GM12873 (cell line): ENCODE measurements at regions not wholly inside any gene's neighbourhood (a gene's known extent, or its start where the extent isn't known, plus 50 kb on each side); places are given as distances from the start of the nearest gene placed in this dataset.

Experiments used
- CTCF ChIP-seq: IDR thresholded peaks from 2 replicates; pipeline ENCODE4 v1.5.1; 2012; ENCODE audit warnings: low read depth, mild to moderate bottlenecking, moderate library complexity, low read length, control low read depth; ENCODE audit not compliant: insufficient read depth; ENCODE audit errors: missing control alignments

GRCh38 chr2:13057671-13058070 lies 340.9 kb downstream of the TRIB2 start:
- TF ChIP-seq CTCF = no peak

DNA sequence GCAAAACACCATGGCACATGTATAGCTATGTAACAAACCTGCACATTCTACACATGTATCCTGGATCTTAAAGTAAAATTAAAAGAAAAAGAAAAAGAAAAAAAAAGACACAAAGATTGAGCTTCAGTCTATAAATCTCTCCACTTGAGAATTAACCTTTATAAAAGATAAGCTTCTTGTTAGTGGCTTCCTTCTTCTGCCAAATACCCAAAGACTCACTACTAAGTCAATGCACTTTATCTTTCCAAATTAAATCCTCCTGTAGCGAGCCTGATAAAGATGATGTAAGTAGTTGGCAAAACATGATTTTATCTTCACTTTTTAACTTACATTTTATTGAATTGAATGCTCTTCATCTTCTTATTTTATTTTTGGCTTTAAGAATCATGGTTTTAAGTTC lies 349.9 kb downstream of the TRIB2 start:
- TF ChIP-seq CTCF = no peak

GRCh38 chr2:13067508-13067907 lies 350.8 kb downstream of the TRIB2 start:
- no peak for TF ChIP-seq CTCF

GRCh38 chr2:13089971-13090370 lies 373.2 kb downstream of the TRIB2 start:
- TF ChIP-seq CTCF = no peak

DNA sequence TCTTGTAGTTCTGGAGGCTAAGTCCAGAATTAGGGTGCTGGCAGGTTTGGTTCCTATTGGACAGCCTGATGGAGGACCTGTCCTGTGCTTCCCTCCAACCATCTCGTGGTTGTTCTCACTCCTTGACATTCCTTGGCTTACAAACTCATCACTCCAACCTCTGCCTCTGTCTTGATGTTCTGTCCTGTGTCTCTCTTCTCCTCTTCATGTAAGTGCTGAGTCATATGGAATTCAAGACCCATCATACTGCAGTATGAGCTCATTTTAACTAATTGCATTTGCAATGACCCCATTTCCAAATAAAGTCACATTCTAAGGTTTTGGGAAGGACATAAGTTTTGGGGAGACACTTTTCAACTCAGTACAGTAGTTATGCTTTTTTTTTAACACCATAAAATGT lies 374.7 kb downstream of the TRIB2 start:
- TF ChIP-seq CTCF = no peak

- TF ChIP-seq CTCF = no peak
These were observed 375.2 kb downstream of the TRIB2 start for GRCh38 chr2:13091861-13092378.

- TF ChIP-seq CTCF = no peak
These were observed 376.8 kb downstream of the TRIB2 start for GRCh38 chr2:13093416-13093991.
